ENCODE measurements at regions not wholly inside any gene's neighbourhood (a gene's known extent, or its start where the extent isn't known, plus 50 kb on each side); places are given as distances from the start of the nearest gene placed in this dataset.
"Not testable (repeated sequence)": the region's sequence is repeated elsewhere in the genome, so short reads cannot be mapped to it uniquely, and the experiment has no call there.

DNA sequence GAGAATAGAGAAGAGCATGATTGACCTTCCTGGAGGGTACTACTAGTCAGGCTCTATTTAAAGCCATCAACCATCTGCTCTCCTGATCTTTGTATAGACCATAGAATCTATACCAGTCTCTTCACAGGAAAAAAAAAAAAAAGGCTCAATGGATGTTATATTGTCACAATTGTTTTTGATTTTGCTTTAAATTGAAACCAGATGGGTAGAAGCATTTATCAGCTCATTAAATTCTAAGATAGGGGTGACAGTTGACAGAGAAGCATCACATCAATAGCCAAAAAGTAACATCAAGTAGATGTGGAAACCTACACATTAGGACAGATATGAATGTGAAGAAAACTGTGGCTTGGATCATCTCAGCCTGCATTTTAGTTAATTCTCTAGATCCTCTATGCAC, 558.9 kb upstream of the MBL2 start:
- peak overlapping the region; percentile 37 for H3K27ac ChIP-seq (ENCODE audit: low read length)
- H3K4me3 ChIP-seq (ENCODE audit: low read length) = no peak overlapping the region
- no peaks in the 10 kb centered on the region for H3K9me2 ChIP-seq (ENCODE audit: insufficient read depth, low read length)
- H3K9ac ChIP-seq (ENCODE audit: low read length) = no peak overlapping the region
- no peak overlapping the region for H2AFZ ChIP-seq (ENCODE audit: low read depth, low read length)
- H3K4me2 ChIP-seq (ENCODE audit: low read length) = no peak overlapping the region
- H3K27me3 ChIP-seq (ENCODE audit: insufficient read depth, low read depth, low read length) = no peaks in the 10 kb centered on the region
- no peaks in the 10 kb centered on the region for H3K9me3 ChIP-seq (ENCODE audit: low read length)
- no peaks in the 10 kb centered on the region for H4K20me1 ChIP-seq (ENCODE audit: insufficient read depth)
- no peaks in the 10 kb centered on the region for H3K36me3 ChIP-seq (ENCODE audit: insufficient read depth, low read length)
- TF ChIP-seq RAD21 (conservative IDR thresholded peaks at IDR 0.05) = no peak
- TF ChIP-seq POLR2AphosphoS5 (IDR thresholded peaks at IDR 0.05) = no peak
- TF ChIP-seq TAF1 (IDR thresholded peaks at IDR 0.05; ENCODE audit: low read depth) = no peak
- TF ChIP-seq EP300 (conservative IDR thresholded peaks at IDR 0.05; ENCODE audit: poor library complexity, severe bottlenecking) = no peak
- no peak for TF ChIP-seq MXI1 (conservative IDR thresholded peaks at IDR 0.05; ENCODE audit: poor library complexity, severe bottlenecking)
- TF ChIP-seq, protein P1, sequence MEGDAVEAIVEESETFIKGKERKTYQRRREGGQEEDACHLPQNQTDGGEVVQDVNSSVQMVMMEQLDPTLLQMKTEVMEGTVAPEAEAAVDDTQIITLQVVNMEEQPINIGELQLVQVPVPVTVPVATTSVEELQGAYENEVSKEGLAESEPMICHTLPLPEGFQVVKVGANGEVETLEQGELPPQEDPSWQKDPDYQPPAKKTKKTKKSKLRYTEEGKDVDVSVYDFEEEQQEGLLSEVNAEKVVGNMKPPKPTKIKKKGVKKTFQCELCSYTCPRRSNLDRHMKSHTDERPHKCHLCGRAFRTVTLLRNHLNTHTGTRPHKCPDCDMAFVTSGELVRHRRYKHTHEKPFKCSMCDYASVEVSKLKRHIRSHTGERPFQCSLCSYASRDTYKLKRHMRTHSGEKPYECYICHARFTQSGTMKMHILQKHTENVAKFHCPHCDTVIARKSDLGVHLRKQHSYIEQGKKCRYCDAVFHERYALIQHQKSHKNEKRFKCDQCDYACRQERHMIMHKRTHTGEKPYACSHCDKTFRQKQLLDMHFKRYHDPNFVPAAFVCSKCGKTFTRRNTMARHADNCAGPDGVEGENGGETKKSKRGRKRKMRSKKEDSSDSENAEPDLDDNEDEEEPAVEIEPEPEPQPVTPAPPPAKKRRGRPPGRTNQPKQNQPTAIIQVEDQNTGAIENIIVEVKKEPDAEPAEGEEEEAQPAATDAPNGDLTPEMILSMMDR (IDR thresholded peaks at IDR 0.05; ENCODE audit: poor library complexity, severe bottlenecking) = no peak
- TF ChIP-seq EZH2 (IDR thresholded peaks at IDR 0.05; ENCODE audit: borderline replicate concordance, insufficient read depth, low read length, poor library complexity, severe bottlenecking) = no peak
- TF ChIP-seq, protein P2, sequence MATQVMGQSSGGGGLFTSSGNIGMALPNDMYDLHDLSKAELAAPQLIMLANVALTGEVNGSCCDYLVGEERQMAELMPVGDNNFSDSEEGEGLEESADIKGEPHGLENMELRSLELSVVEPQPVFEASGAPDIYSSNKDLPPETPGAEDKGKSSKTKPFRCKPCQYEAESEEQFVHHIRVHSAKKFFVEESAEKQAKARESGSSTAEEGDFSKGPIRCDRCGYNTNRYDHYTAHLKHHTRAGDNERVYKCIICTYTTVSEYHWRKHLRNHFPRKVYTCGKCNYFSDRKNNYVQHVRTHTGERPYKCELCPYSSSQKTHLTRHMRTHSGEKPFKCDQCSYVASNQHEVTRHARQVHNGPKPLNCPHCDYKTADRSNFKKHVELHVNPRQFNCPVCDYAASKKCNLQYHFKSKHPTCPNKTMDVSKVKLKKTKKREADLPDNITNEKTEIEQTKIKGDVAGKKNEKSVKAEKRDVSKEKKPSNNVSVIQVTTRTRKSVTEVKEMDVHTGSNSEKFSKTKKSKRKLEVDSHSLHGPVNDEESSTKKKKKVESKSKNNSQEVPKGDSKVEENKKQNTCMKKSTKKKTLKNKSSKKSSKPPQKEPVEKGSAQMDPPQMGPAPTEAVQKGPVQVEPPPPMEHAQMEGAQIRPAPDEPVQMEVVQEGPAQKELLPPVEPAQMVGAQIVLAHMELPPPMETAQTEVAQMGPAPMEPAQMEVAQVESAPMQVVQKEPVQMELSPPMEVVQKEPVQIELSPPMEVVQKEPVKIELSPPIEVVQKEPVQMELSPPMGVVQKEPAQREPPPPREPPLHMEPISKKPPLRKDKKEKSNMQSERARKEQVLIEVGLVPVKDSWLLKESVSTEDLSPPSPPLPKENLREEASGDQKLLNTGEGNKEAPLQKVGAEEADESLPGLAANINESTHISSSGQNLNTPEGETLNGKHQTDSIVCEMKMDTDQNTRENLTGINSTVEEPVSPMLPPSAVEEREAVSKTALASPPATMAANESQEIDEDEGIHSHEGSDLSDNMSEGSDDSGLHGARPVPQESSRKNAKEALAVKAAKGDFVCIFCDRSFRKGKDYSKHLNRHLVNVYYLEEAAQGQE (IDR thresholded peaks at IDR 0.05; ENCODE audit: borderline replicate concordance) = no peak
- no peak for TF ChIP-seq SMC3 (conservative IDR thresholded peaks at IDR 0.05; ENCODE audit: poor library complexity)
- H3F3A ChIP-seq (ENCODE audit: insufficient read depth, low read length, poor library complexity, severe bottlenecking) = no peaks in the 10 kb centered on the region
- H3K79me2 ChIP-seq (replicated peaks; ENCODE audit: insufficient read depth, low read length) = no peaks in the 10 kb centered on the region

DNA sequence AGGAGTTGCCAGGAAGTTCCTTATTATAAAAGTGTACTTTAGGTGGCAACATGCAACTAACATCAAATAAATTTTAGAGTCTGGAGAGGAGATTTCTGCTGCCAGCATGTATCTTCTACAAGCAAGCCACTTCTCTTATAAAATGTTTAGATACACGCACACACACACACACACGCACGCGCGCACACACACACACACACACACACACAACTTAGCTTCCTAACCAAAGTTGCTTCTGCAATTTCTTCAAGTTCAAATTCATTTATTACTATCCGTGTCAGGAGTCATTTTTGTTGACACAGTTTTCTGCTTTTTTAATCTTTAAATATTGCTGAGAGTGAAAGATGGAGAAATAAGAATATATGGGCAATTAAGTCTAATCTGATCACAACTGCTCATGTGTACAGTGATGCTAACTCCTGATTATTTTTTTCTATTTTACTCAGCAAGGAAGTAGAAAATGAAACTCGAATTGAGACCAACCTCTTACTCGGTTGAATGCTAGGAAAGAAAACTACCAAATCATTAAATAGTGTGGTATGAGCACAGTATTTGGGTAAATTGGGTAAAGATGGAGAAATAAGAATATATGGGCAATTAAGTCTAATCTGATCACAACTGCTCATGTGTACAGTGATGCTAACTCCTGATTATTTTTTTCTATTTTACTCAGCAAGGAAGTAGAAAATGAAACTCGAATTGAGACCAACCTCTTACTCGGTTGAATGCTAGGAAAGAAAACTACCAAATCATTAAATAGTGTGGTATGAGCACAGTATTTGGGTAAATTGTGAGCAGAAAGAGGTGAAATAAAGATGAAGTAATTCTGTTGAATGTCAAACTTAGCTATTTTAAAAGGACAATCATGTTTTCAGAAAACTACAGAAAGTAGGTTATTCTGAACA, 554.1 kb upstream of the MBL2 start:
- H2AFZ ChIP-seq (ENCODE audit: low read depth, low read length); H3K9ac ChIP-seq (ENCODE audit: low read length); H3K9me3 ChIP-seq (ENCODE audit: low read length); H4K20me1 ChIP-seq (ENCODE audit: insufficient read depth); H3K4me2 ChIP-seq (ENCODE audit: low read length); H3K79me2 ChIP-seq (replicated peaks; ENCODE audit: insufficient read depth, low read length); H3K9me2 ChIP-seq (ENCODE audit: insufficient read depth, low read length); H3K36me3 ChIP-seq (ENCODE audit: insufficient read depth, low read length); H3K4me3 ChIP-seq (ENCODE audit: low read length); H3K27ac ChIP-seq (ENCODE audit: low read length); H3F3A ChIP-seq (ENCODE audit: insufficient read depth, low read length, poor library complexity, severe bottlenecking); H3K27me3 ChIP-seq (ENCODE audit: insufficient read depth, low read depth, low read length): not testable (repeated sequence)
